SK-N-MC (cell line): ENCODE measurements at regions not wholly inside any gene's neighbourhood (a gene's known extent, or its start where the extent isn't known, plus 50 kb on each side); places are given as distances from the start of the nearest gene placed in this dataset.

Source experiments
- EZH2 ChIP-seq: fragments of 200-600 bp; sonication (generic); IDR thresholded peaks from one replicate; pipeline ENCODE4 v1.6.1; 2017; ENCODE audit warnings: antibody characterized with exemption
- FOXP2 ChIP-seq: optimal IDR thresholded peaks from 2 replicates; pipeline ENCODE3; 2011; ENCODE audit warnings: mild to moderate bottlenecking, moderate library complexity; ENCODE audit not compliant: insufficient read depth; ENCODE audit errors: extremely low read length, control extremely low read depth
- POLR2AphosphoS5 ChIP-seq: IDR thresholded peaks from 2 replicates; pipeline ENCODE4 v1.6.1; 2012; ENCODE audit warnings: mild to moderate bottlenecking, low read depth, low read length, borderline replicate concordance

- no peak for TF ChIP-seq EZH2
- no peak for TF ChIP-seq POLR2AphosphoS5
- no peak for TF ChIP-seq FOXP2
Measured at GRCh38 chr2:222088561-222088960, 210.2 kb downstream of the PAX3 start.
